ENCODE measurements at regions not wholly inside any gene's neighbourhood (a gene's known extent, or its start where the extent isn't known, plus 50 kb on each side); places are given as distances from the start of the nearest gene placed in this dataset.

- no peak for DNase-seq (ENCODE audit: low read depth)
- TF ChIP-seq CTCF (conservative IDR thresholded peaks at IDR 0.05; ENCODE audit: low read depth, low read length): peak; percentile 13
- no peak overlapping the region for H3K4me3 ChIP-seq (ENCODE audit: low read length)
Measured at GRCh38 chr16:60907645-60908044, 1128.6 kb downstream of the CDH8 start.

GRCh38 chr16:60905811-60906210 is 1130.4 kb downstream of the CDH8 start:
- DNase-seq (ENCODE audit: low read depth): peak; percentile 100
- no peak overlapping the region for H3K4me3 ChIP-seq (ENCODE audit: low read length)
- TF ChIP-seq CTCF (conservative IDR thresholded peaks at IDR 0.05; ENCODE audit: low read depth, low read length): no peak

GRCh38 chr16:60902114-60902513 is 1134.1 kb downstream of the CDH8 start:
- DNase-seq (ENCODE audit: low read depth): no peak
- H3K4me3 ChIP-seq (ENCODE audit: low read length): no peak overlapping the region
- no peak for TF ChIP-seq CTCF (conservative IDR thresholded peaks at IDR 0.05; ENCODE audit: low read depth, low read length)

- no peak for TF ChIP-seq CTCF (conservative IDR thresholded peaks at IDR 0.05; ENCODE audit: low read depth, low read length)
- H3K4me3 ChIP-seq (ENCODE audit: low read length): no peak overlapping the region
- no peak for DNase-seq (ENCODE audit: low read depth)
Measured at GRCh38 chr16:60882816-60883215, 1153.4 kb downstream of the CDH8 start.

- no peak overlapping the region for H3K4me3 ChIP-seq (ENCODE audit: low read length)
- DNase-seq (ENCODE audit: low read depth): no peak
- TF ChIP-seq CTCF (conservative IDR thresholded peaks at IDR 0.05; ENCODE audit: low read depth, low read length): no peak
Measured at GRCh38 chr16:60852635-60853034, 1183.6 kb downstream of the CDH8 start.

- no peak overlapping the region for H3K4me3 ChIP-seq (ENCODE audit: low read length)
- DNase-seq (ENCODE audit: low read depth): no peak
- no peak for TF ChIP-seq CTCF (conservative IDR thresholded peaks at IDR 0.05; ENCODE audit: low read depth, low read length)
Measured at GRCh38 chr16:60821661-60822060, 1214.6 kb downstream of the CDH8 start.

GRCh38 chr16:60820361-60820760 is 1215.9 kb downstream of the CDH8 start:
- TF ChIP-seq CTCF (conservative IDR thresholded peaks at IDR 0.05; ENCODE audit: low read depth, low read length): no peak

More at GRCh38 chr16:60820361-60820760, 1215.9 kb downstream of the CDH8 start:
- H3K4me3 ChIP-seq (ENCODE audit: low read length): no peak overlapping the region
- DNase-seq (ENCODE audit: low read depth): no peak
